Posterior vena cava (tissue), 2 donors: ENCODE measurements at regions not wholly inside any gene's neighbourhood (a gene's known extent, or its start where the extent isn't known, plus 50 kb on each side); places are given as distances from the start of the nearest gene placed in this dataset.
A peak's percentile ranks its signal among the peaks of the same experiment; 100 is the strongest.
"Not testable (repeated sequence)": the region's sequence is repeated elsewhere in the genome, so short reads cannot be mapped to it uniquely, and the experiment has no call there.

ENCODE experiments used
- DNase-seq: peaks from one replicate; pipeline ENCODE4 v3.0.0-alpha.2; 2020; ENCODE audit warnings: low spot score
- intact Hi-C, 2 donors: fragments of 100-400 bp; cut with DNase I; formaldehyde crosslinking; loops; one replicate each; pipeline versions ENCODE4 v1.14.1 to v1.14.2; 2022 to 2023
- donor health status: DM: yes; HTN: yes; CAD: no.
- donor health status: DM: yes; HTN: yes; CAD: no.

DNA sequence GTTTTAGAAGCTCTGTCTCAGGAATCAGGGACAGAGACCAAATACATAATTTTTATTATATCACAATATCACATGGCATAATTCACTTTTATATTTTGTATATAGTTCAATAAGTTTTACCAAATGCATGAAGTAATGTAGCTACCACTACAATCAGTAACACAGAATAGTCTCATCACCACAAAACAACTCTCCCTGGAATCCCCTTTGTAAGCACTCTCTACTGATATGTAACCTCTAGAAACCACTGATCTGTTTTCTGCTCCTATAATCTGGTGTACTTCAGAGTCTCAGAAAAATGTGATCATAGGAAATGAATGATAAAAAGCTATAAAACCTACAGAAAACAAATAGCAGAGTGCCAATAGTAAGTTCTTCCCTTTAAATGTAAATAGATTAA is 1465.9 kb downstream of the SPATA31A7 start:
- intact Hi-C loops, DNase-seq: not testable (repeated sequence)

DNA sequence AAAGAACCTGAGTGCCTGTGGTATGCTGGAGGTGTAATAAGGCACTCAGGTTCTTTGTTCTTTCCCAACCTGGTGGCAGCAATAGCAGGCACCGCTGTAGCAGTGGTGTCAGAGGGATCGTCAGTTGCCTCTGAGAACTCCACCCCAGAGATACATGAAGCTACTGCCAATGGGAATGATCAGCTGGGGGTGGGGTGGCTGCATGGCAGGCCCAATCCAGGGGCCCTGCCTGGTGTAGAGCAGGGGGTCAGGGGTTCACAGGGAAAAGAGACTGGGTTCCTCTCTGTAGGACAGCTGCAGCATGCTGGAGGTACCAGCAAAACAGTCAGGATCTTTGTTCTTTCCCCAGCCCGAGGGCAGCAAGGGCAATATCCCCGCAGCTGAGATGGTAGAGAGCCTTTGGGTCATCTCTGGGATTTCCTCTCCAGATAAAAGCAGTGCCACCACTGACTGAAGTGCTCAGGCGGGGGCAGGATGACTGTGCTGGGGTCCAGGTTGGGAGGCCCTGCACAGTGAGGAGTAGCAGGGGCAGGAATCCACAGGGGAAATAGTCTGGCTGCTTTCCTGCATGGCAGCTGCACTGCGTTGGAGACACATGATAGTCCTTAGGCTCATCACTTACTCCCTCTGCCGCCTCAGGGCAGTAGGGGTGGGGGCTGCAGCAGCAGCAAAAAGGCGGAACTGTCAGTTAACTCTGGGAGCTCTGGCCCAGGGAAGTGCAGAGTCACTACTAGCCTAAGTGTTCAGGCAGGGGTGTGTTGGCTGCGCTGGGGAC is 1473.1 kb downstream of the SPATA31A7 start:
- intact Hi-C loops, DNase-seq: not testable (repeated sequence)

DNA sequence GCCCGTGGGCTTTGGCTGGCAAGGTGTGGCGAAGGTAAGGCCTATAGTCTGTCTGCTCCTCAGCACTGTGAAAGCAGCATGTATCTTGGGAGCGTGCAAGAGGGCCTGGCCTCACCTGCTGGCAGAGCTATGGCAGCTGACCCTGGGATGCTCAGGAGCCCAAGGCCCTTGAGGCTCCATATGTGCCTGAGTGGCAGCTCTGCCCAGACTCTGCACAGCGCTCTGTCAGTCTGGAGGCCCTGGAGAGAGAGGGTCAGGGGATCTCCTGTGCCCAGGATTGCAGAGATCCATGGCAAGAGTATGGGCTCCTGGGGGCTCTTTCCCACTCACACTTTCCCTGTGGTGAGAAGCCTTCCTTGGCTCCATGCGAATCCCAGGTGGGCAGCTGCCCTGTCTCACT is 1473.7 kb downstream of the SPATA31A7 start:
- intact Hi-C loops, DNase-seq: not testable (repeated sequence)

DNA sequence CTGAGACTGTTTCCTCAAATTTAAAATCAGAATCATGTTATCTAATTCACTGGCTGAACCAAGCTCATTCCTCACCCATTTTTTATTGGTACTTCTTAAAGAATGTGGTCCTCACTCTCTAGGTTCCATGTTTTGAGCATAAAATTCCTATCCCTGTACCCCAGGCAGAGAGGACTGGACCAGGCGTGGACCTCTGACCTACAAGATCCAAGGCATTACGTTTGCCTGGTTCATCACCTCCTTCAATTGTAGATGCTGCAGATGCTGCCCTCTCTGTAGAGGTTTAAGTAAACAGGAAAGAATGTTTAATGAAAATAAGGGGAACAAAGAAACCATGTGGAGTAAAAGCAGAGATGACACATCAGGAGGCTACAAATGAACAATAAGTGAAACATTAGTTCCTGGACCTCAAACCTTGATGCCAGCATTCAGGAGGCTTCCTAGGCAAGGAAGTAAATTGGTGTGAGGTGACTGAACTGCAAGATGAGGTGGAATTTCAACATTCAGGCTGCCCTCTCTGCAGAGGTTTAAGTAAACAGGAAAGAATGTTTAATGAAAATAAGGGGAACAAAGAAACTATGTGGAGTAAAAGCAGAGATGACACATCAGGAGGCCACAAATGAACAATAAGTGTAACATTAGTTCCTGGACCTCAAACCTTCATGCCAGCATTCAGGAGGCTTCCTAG is 1477.4 kb downstream of the SPATA31A7 start:
- DNase-seq, intact Hi-C loops: not testable (repeated sequence)

DNA sequence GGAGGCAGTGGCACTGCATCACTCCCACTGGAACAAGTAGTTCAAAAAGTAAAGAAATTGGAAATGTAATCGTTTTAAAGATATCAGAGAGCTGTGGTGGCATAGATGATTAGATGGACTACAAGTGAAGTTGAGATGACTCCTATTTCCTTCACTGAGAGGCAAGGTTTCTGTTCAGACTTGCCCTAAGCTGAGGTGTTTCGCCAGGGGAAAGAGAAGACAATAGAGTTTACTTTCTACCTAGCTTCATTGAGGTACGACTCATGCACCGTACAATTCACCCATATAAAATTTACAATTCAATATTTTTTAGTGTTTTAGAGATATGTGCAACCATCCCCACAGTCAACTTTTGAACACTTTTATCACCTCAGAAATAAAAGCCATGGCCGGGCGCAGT is 1487.2 kb downstream of the SPATA31A7 start:
- DNase-seq, intact Hi-C loops: not testable (repeated sequence)

DNA sequence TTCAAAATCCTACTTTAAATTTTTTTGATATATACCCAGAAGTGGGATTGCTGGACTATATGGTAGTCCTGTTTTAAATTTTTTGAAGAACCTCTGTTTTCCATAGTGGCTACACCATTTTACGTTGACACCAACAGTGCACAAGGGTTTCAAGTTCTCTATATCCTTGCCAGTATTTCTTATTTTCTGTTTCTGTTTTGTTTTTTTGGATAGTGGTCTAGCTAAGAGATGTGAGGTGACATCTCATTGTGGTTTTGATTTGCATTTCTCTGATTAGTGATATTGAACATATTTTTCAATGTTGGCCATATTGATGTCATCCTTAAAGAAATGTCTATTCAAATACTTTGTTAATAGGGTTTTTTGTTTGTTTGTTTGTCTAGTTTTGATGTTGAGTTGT is 1488.5 kb downstream of the SPATA31A7 start:
- DNase-seq, intact Hi-C loops: not testable (repeated sequence)

DNA sequence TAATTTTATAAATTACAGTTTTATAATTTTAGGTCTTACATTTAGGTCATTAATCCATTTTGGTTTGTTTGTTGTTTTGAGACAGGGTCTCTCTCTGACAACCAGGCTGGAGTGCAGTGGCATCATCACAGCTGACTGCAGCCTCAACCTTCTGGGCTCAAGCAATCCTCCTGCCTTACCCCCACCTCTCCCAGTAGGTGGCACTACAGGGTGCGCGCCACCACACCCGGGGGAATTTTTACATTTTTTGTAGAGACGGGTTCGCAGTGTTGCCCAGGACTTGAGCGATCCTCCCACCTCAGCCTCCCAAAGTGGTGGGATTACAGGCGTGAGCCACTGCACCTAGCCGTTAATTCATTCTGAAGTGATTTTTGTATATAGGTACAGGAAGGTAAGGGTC is 1489.2 kb downstream of the SPATA31A7 start:
- DNase-seq, intact Hi-C loops: not testable (repeated sequence)

DNA sequence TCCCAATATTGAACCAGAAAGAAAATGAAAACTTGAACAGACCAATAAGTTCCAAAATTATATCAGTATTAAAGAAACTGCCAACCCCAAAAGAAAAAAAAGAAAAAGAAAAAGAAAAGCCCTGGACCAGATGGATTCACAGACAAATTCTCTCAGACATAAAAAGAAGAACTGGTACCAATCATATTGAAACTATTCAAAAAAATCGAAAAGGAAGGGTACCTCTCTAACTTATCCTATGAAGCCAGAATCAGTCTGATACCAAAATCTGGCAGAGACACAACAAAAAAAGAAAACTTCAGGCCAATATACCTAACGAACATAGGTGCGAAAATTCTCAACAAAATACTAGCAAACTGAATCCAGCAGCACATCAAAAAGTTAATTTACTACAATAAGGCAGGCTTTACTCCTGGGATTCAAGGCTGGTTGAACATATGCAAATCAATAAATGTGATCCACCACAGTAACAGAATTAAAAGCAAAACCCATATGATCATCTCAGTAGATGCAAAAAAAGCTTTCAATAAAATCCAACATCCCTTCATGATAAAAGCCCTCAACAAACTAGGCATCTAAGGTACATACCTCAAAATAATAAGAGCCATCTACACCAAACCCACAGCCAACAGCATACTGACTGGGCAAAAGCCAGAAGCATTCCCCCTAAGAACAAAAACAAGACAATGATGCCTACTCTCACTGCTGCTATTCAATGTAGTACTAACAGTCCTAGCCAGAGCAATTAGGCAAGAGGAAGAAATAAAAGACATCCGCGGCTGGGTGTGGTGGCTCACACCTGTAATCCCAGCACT is 1495.2 kb downstream of the SPATA31A7 start:
- DNase-seq, intact Hi-C loops: not testable (repeated sequence)

DNA sequence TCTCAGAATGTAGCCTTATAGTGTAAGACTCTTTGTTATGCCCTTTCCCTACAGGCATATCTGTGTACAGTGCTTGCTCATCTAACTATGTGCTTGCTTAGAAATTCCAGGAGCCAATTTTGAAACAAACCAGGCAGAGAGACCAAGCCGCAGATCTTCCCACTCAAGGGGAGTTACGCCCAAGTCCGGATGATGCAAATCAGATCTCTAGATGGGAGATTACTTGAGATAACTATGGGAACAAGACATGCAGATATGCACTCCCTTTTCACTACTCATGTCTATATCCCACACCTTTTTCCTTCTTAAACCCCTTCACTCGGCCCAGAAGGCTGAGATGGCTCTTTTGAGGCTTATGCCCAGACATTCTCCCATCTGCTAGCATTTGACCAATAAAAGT is 1496.5 kb downstream of the SPATA31A7 start:
- intact Hi-C loops, result not testable (repeated sequence)

DNA sequence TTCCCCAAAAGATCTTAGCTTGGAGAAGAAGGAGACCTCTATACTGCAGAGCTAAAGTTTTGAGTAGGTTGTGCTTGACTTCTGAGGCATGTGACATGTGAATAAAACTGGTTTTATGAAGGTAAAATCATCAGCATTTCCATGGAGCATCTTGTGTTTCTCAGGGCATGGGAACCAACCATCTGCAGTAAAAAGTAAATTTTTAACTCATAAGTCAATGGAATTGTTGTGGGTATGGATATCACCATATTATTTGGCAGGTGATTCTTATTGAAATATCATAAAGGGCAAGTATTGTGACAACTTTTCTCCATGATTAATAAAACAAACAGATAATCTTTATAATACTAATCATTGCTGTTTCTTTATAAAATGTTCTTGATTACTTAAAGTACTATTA is 1503.2 kb downstream of the SPATA31A7 start:
- DNase-seq, intact Hi-C loops: not testable (repeated sequence)

More for the DNA sequence above, 1496.5 kb downstream of the SPATA31A7 start:
- DNase-seq, result not testable (repeated sequence)

DNA sequence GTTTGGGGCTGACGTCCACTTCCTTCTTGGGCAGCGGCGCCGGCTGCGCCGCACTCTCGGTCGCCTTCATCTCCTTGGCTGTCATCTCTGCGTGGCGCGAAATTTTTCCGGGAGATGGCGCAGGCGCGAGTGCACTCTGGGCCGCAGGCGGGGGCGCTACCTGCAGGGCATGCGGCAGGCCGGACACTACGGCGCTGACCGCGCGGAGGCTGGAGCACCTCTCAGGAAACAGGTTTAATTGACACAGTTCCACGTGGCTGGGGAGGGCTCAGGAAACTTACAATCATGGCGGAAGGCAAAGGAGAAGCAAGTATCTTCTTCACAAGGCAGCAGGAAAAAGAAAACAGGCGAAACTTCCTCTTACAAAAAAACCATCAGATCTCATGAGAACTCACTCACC is 1521.5 kb downstream of the SPATA31A7 start:
- intact Hi-C loops, result not testable (repeated sequence)
- peak; percentile 2 for DNase-seq

DNA sequence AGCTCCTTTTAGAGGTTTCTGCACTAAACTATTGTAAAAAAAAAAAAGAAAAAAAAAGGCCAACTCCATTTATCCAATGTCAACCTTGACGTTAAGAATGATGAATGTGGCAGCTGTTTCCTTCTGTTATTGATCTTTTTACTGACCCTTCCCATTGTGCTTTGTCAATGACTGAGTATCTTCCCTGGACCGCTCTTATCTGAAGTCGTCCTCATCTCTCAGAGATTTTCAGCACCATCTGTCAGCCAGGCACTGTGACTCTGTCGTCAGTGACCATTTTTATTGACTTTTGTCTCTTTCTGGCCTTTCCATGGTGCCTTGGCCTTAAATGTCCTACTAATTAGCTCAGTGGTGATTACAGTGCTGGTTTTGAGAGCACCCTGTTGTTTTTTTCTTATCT is 1535.7 kb downstream of the SPATA31A7 start:
- intact Hi-C loops, result not testable (repeated sequence)

DNA sequence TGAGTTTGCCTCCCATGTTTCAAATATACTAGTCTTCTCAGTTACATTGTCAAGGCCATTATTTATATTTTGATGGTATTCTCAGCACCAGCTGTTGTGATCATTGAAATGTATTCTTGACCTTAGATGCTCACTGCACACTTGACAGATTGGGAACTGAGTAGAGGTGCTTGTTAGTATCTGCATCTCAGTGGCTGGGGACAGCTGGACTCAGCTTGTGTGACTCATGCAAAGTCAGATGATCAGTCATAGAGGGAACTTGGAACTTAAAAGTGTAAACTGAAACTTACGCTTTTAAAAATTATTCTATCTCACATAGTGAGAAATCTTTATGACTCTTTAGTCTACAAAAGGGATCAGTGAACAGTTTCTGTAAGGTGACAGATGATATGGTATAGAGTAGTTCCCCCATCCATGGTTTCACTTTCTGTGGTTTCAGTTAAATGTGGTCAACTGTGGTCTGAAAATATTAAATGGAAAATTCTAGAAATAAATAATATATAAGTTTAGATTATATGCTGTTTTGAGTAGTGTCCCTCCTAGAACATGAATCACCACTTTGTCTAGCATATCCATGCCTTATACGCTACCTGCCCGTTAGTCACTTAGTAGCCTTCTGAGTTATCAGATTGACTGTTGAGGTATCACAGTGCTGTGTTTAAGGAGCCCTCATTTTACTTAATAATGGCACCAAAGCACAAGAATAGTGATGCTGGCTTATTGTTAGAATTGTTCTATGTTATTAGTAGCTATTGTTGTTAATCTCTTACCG is 1540.6 kb downstream of the SPATA31A7 start:
- DNase-seq, intact Hi-C loops: not testable (repeated sequence)

More for the DNA sequence above, 1535.7 kb downstream of the SPATA31A7 start:
- not testable (repeated sequence) for DNase-seq

DNA sequence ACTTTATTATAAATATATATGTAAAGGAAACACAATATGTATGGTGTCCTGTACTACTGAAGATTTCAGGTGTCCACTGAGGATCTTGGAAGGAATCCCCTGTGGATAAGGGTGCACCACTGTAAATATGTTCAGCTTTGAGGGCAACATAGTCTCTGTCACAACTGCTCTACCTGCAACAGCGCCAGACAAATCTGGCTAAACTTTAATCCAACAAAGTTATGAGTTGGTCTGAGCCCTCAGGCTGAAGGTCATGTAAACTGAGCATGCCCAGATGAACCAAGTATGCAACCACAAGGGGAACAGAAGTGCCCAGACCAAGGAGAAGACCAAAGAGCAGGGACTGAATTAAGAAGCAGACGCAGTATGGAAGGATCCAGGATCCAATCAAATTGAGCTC is 1541.2 kb downstream of the SPATA31A7 start:
- DNase-seq, intact Hi-C loops: not testable (repeated sequence)

DNA sequence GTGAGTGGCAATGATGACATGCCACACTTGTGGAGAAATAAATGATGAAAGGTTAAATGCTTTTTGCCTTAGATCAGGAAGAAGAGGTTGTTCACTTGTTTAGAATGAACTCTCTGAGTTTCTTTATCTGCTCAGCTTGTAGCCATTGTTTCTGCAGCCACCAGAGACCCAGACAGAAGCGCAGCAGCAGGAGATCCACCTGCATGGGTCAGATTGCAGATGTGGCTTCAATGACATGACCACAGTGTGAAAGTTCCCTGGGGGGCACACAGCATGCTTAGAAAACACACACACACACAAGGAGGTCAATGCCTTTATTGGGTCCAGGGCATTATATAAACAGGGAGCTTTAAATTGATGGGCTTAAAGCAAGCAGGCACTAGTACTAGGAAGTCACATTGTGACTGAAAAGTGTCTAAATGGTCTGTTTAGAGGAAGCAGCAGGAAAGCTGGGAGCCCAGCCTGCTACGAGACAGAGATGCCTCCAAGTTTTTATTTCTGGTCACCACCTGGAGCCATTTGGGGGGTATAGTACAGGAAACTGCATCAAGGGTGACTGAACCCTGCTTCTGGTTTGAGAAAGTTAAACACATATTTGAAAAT is 1547.3 kb downstream of the SPATA31A7 start:
- intact Hi-C loops, DNase-seq: not testable (repeated sequence)

DNA sequence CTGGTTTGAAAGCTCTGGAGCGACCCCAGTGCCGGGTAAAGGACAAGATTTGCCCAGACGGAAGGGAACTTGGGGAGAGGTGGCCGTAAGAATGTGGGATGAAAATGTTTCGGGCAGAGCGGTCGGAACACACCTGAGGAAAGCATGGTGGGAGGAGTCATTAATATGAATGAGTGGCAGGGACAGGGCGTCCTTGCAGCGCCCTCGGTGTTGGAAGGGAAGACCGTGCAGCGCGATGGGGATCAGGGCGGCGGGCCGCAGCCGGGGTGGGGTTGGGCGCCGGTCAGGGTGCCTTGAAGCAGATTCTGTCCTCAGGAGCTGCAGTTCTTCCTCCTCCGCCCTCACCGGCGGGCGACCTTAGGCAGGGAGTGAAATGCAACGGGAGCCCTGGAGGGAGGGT is 1548.1 kb downstream of the SPATA31A7 start:
- DNase-seq, intact Hi-C loops: not testable (repeated sequence)

DNA sequence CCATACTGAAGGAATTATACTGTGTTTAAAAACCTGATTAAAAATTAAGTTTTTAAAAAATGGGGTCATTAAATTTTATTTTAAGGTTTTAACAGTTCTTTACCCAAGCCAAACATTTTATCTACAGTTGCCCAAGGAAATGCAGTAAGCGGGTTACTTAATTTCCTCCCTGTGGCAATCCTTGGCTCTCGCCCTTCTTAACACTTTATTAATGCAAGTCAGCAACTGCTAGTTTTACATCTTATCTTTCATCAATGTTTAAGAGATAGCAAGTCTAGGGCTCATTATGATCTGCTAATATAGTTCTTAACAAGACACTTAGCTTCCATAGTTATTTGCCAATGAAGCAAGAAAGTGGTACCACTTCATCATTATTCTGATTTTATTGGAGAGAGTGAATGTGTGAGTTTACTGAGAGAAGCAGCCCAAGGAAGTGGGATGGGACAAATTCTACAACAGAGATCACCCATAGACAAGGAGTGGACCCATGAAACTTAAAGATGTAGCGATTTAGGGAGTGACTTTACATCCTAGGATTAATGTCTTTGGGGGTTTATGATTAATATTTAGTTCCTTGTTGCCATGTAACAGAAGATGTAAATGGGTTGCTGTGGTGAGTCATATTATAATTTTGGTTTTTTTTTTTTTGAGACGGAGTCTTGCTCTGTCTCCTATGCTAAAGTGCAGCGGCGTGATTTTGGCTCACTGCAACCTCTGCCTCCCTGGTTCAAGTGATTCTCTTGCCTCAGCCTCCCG is 1556.1 kb downstream of the SPATA31A7 start:
- intact Hi-C loops, DNase-seq: not testable (repeated sequence)
